DOHH2 (cell line): ENCODE measurements at regions not wholly inside any gene's neighbourhood (a gene's known extent, or its start where the extent isn't known, plus 50 kb on each side); places are given as distances from the start of the nearest gene placed in this dataset.
"Not testable (repeated sequence)": the region's sequence is repeated elsewhere in the genome, so short reads cannot be mapped to it uniquely, and the experiment has no call there.

Source experiments
- H3F3A ChIP-seq: fragments of 200-600 bp; sonication (generic), shearing (Covaris generic); 2 replicates; pipeline ENCODE4 v1.6.0; 2016; ENCODE audit warnings: antibody characterized with exemption, mild to moderate bottlenecking; ENCODE audit not compliant: control insufficient read depth, insufficient read depth
- H3K27ac ChIP-seq: fragments of 200-600 bp; sonication (generic); 2 replicates; pipeline ENCODE4 v1.5.1; 2014; ENCODE audit warnings: low read depth, mild to moderate bottlenecking, low read length, moderate library complexity
- H3K27me3 ChIP-seq: fragments of 200-600 bp; sonication (generic); 2 replicates; pipeline ENCODE4 v1.6.1; 2014; ENCODE audit warnings: mild to moderate bottlenecking, low read length, mixed read lengths; ENCODE audit not compliant: control insufficient read depth
- H3K36me3 ChIP-seq: fragments of 200-600 bp; sonication (generic); 2 replicates; pipeline ENCODE4 v1.6.1; 2014; ENCODE audit warnings: mild to moderate bottlenecking, low read length, moderate library complexity, mixed read lengths; ENCODE audit not compliant: control insufficient read depth
- H3K4me1 ChIP-seq: fragments of 200-600 bp; sonication (generic); 2 replicates; pipeline ENCODE4 v1.6.1; 2014; ENCODE audit warnings: mild to moderate bottlenecking, low read length, mixed read lengths; ENCODE audit not compliant: control insufficient read depth
- H3K4me2 ChIP-seq: fragments of 200-600 bp; sonication (generic); 2 replicates; pipeline ENCODE4 v1.6.0; 2014; ENCODE audit warnings: mild to moderate bottlenecking, low read length, moderate library complexity
- H3K4me3 ChIP-seq: fragments of 200-600 bp; sonication (generic); 2 replicates; pipeline ENCODE4 v1.5.1; 2014; ENCODE audit warnings: mild to moderate bottlenecking, low read length, mixed read lengths
- H3K79me2 ChIP-seq: fragments of 200-600 bp; sonication (generic); 2 replicates; pipeline ENCODE4 v1.6.1; 2014; ENCODE audit warnings: mild to moderate bottlenecking, low read length, mixed read lengths; ENCODE audit not compliant: control insufficient read depth
- H3K9me2 ChIP-seq: fragments of 200-600 bp; sonication (generic); replicated peaks from 2 replicates; pipeline ENCODE4 v1.6.1; 2014; ENCODE audit warnings: mild to moderate bottlenecking, low read length, mixed read lengths; ENCODE audit not compliant: control insufficient read depth
- H3K9me3 ChIP-seq: fragments of 200-600 bp; sonication (generic); 2 replicates; pipeline ENCODE4 v1.6.1; 2014; ENCODE audit warnings: antibody characterized with exemption, low read length, mixed read lengths; ENCODE audit not compliant: control insufficient read depth, insufficient read depth
- H4K20me1 ChIP-seq: fragments of 200-600 bp; sonication (generic); 2 replicates; pipeline ENCODE4 v1.6.0; 2014; ENCODE audit warnings: low read depth, mild to moderate bottlenecking, antibody characterized with exemption, low read length, moderate library complexity; ENCODE audit not compliant: control insufficient read depth, insufficient read depth
- EZH2phosphoT487 ChIP-seq: fragments of 200-600 bp; sonication (generic); IDR thresholded peaks from 2 replicates; pipeline ENCODE4 v1.6.1; 2017; ENCODE audit warnings: borderline replicate concordance, mild to moderate bottlenecking, antibody characterized with exemption, low read length, moderate library complexity, mixed read lengths
- TF ChIP-seq, protein P1 (sequence below): fragments of 200-600 bp; sonication (generic); IDR thresholded peaks from one replicate; pipeline ENCODE4 v1.5.1; 2014; ENCODE audit warnings: antibody characterized with exemption, mild to moderate bottlenecking, low read depth, low read length; ENCODE audit not compliant: poor library complexity, severe bottlenecking

- H3K27me3 ChIP-seq = peaks cover 4% of the 10 kb centered on the region; the same call in 1 of the 2 replicates
- H3K4me2 ChIP-seq = no peak overlapping the region
- no peaks in the 10 kb centered on the region for H3K36me3 ChIP-seq
- no peaks in the 10 kb centered on the region for H4K20me1 ChIP-seq
- H3K9me2 ChIP-seq = no peaks in the 10 kb centered on the region
- no peak overlapping the region for H3K4me3 ChIP-seq
- TF ChIP-seq, protein P1, sequence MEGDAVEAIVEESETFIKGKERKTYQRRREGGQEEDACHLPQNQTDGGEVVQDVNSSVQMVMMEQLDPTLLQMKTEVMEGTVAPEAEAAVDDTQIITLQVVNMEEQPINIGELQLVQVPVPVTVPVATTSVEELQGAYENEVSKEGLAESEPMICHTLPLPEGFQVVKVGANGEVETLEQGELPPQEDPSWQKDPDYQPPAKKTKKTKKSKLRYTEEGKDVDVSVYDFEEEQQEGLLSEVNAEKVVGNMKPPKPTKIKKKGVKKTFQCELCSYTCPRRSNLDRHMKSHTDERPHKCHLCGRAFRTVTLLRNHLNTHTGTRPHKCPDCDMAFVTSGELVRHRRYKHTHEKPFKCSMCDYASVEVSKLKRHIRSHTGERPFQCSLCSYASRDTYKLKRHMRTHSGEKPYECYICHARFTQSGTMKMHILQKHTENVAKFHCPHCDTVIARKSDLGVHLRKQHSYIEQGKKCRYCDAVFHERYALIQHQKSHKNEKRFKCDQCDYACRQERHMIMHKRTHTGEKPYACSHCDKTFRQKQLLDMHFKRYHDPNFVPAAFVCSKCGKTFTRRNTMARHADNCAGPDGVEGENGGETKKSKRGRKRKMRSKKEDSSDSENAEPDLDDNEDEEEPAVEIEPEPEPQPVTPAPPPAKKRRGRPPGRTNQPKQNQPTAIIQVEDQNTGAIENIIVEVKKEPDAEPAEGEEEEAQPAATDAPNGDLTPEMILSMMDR = no peak
- no peak for TF ChIP-seq EZH2phosphoT487
- H3K79me2 ChIP-seq = no peaks in the 10 kb centered on the region
- H3K9me3 ChIP-seq = no peaks in the 10 kb centered on the region
- no peak overlapping the region for H3K27ac ChIP-seq
- no peaks in the 10 kb centered on the region for H3F3A ChIP-seq
- H3K4me1 ChIP-seq = peaks cover 10% of the 10 kb centered on the region
Observed at GRCh38 chr17:20721171-20721570, 141.6 kb downstream of the CDRT15L2 start.

DNA sequence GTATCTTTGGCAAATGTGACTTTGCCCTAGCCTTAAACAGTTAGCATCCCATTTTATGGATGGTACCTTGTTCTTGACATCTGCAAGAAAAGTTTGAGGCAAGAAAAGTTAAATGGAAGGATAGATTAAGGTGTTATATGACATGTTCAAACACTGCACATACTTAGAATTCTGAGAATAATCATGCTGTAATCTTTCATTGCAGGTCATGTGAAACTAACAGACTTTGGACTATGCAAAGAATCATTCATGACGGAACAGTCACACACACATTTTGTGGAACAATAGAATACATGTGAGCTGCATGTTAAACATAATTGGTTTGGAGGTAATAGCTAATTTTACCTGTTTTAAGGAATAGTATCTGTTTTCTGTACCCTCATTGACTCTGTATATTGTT, 144.9 kb downstream of the CDRT15L2 start:
- peaks cover 22% of the 10 kb centered on the region for H3K4me1 ChIP-seq
- not testable (repeated sequence) for H3K79me2 ChIP-seq, H3K9me2 ChIP-seq

DNA sequence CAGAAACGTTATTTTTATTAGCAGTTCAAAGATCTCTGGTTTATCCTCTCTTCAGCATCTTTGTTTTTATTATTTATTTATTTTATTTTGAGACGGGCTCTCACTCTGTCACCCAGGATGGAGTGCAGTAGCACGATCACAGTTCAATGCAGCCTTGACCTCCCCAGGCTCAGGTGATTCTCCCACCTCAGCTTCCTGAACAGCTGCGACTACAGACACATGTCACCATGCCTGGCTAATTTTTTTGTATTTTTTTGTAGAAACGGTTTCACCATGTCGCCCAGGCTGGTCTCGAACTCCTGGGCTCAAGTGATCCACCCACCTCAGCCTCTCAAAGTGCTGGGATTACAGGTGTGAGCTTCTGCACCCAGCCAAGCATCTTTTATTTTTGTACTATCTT, 147.7 kb downstream of the CDRT15L2 start:
- not testable (repeated sequence) for H3K36me3 ChIP-seq, H3K27me3 ChIP-seq, H3K9me2 ChIP-seq, H4K20me1 ChIP-seq, H3F3A ChIP-seq, H3K4me3 ChIP-seq, H3K9me3 ChIP-seq, H3K79me2 ChIP-seq, H3K27ac ChIP-seq, H3K4me2 ChIP-seq
- peaks cover 22% of the 10 kb centered on the region for H3K4me1 ChIP-seq

More for the DNA sequence above, 144.9 kb downstream of the CDRT15L2 start:
- H3K27me3 ChIP-seq, H3K36me3 ChIP-seq, H3K4me2 ChIP-seq, H3K27ac ChIP-seq, H3K9me3 ChIP-seq, H3F3A ChIP-seq, H4K20me1 ChIP-seq, H3K4me3 ChIP-seq: not testable (repeated sequence)

- Histone ChIP-seq H3K79me2 (no peaks in the 10 kb centered on the region), H3K9me2 (no peaks in the 10 kb centered on the region), H3K27ac (no peak overlapping the region), H3K4me3 (no peak overlapping the region), H3K4me2 (no peak overlapping the region), H3K9me3 (no peaks in the 10 kb centered on the region), H3K27me3 (peaks cover 4% of the 10 kb centered on the region; the same call in 1 of the 2 replicates), H4K20me1 (no peaks in the 10 kb centered on the region), H3K36me3 (no peaks in the 10 kb centered on the region), H3F3A (no peaks in the 10 kb centered on the region), H3K4me1 (peaks cover 22% of the 10 kb centered on the region)
- no peak for TF ChIP-seq EZH2phosphoT487
- TF ChIP-seq, protein P1 = no peak
Observed at GRCh38 chr17:20728181-20728580, 148.7 kb downstream of the CDRT15L2 start.

DNA sequence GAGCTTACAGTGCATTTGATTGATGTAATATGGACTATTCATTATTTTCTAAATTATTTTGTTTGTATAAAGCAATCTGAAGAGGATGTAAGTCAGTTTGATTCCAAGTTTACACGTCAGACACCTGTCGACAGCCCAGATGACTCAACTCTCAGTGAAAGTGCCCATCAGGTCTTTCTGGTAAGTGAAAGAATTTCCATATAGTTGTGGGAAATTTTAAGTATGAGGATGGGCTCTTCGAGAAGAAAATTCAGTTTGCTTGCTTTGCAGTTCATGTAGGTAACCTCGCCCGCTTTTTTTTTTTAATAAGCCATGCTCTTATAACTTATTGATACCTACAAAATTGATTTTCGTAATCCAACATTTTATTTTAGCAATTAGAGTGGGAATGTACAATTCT, 151.6 kb downstream of the CDRT15L2 start:
- H3K4me1 ChIP-seq = peaks cover 11% of the 10 kb centered on the region
- H3K36me3 ChIP-seq, H3K4me3 ChIP-seq, H3K79me2 ChIP-seq, H3F3A ChIP-seq, H4K20me1 ChIP-seq, H3K27ac ChIP-seq, H3K9me3 ChIP-seq, H3K9me2 ChIP-seq, H3K27me3 ChIP-seq, H3K4me2 ChIP-seq: not testable (repeated sequence)
